Occipital lobe (tissue), 1 donor: ENCODE measurements at regions not wholly inside any gene's neighbourhood (a gene's known extent, or its start where the extent isn't known, plus 50 kb on each side); places are given as distances from the start of the nearest gene placed in this dataset.

Source experiments
- DNase-seq: peaks from one replicate; lab custom pipeline; 2025; lab: John Stamatoyannopoulos, UW

- no peak for DNase-seq
Measured at GRCh38 chr11:116643521-116643920, 129.3 kb downstream of the BUD13 start.

GRCh38 chr11:116642902-116643301 is 129.9 kb downstream of the BUD13 start:
- no peak for DNase-seq

GRCh38 chr11:116642481-116642880 is 130.3 kb downstream of the BUD13 start:
- DNase-seq: no peak

GRCh38 chr11:116641561-116642045 is 131.2 kb downstream of the BUD13 start:
- no peak for DNase-seq

- no peak for DNase-seq
Measured at GRCh38 chr11:116640641-116641402, 132.0 kb downstream of the BUD13 start.

GRCh38 chr11:116638463-116638862 is 134.3 kb downstream of the BUD13 start:
- DNase-seq: no peak

GRCh38 chr11:116637766-116638165 is 135.0 kb downstream of the BUD13 start:
- DNase-seq: no peak

- DNase-seq: no peak
Measured at GRCh38 chr11:116636341-116636929, 136.4 kb downstream of the BUD13 start.

- DNase-seq: no peak
Measured at GRCh38 chr11:116631201-116631600, 141.6 kb downstream of the BUD13 start.

GRCh38 chr11:116618461-116618860 is 154.3 kb downstream of the BUD13 start:
- DNase-seq: no peak

GRCh38 chr11:116615211-116615865 is 157.4 kb downstream of the BUD13 start:
- DNase-seq: no peak

- no peak for DNase-seq
Measured at GRCh38 chr11:116614306-116615210, 158.2 kb downstream of the BUD13 start.

- DNase-seq: no peak
Measured at GRCh38 chr11:116613206-116613875, 159.4 kb downstream of the BUD13 start.

- no peak for DNase-seq
Measured at GRCh38 chr11:116611998-116612620, 160.7 kb downstream of the BUD13 start.

GRCh38 chr11:116610190-116610589 is 162.6 kb downstream of the BUD13 start:
- DNase-seq: no peak

GRCh38 chr11:116607027-116607426 is 165.8 kb downstream of the BUD13 start:
- no peak for DNase-seq

GRCh38 chr11:116605543-116606459 is 167.0 kb downstream of the BUD13 start:
- no peak for DNase-seq

GRCh38 chr11:116603728-116604323 is 169.0 kb downstream of the BUD13 start:
- DNase-seq: no peak

- DNase-seq: no peak
Measured at GRCh38 chr11:116602637-116602942, 170.2 kb downstream of the BUD13 start.
